ENCODE measurements at regions not wholly inside any gene's neighbourhood (a gene's known extent, or its start where the extent isn't known, plus 50 kb on each side); places are given as distances from the start of the nearest gene placed in this dataset.

GRCh38 chr2:208819190-208819589 lies 412.6 kb downstream of the PTH2R start:
- no peak for TF ChIP-seq CTCF (conservative IDR thresholded peaks at IDR 0.05; ENCODE audit: low read length)
- TF ChIP-seq EZH2phosphoT487 (IDR thresholded peaks at IDR 0.05; ENCODE audit: borderline replicate concordance): no peak

Measured in Loucy (cell line).